Ovary (tissue), 7 donors: ENCODE measurements at regions not wholly inside any gene's neighbourhood (a gene's known extent, or its start where the extent isn't known, plus 50 kb on each side); places are given as distances from the start of the nearest gene placed in this dataset.

ENCODE experiments used
- DNase-seq, 5 donors: peaks; one replicate each; pipeline ENCODE4 v3.0.0-alpha.2; 2019 to 2020
- H3K27ac ChIP-seq, 2 donors: fragments of 200-600 bp; one replicate each; pipeline versions ENCODE4 v1.5.1 to v1.8.0; 2019 to 2022
- H3K27me3 ChIP-seq: fragments of 200-600 bp; one replicate; pipeline ENCODE4 v1.8.0; 2022
- H3K36me3 ChIP-seq: fragments of 200-600 bp; sonication (generic); one replicate; pipeline ENCODE4 v1.5.1; 2019
- H3K4me1 ChIP-seq: one replicate; pipeline ENCODE4 v1.8.1; 2013; ENCODE audit warnings: mild to moderate bottlenecking, moderate library complexity; ENCODE audit not compliant: insufficient read depth
- H3K4me3 ChIP-seq: fragments of 200-600 bp; sonication (generic); one replicate; pipeline ENCODE4 v1.5.1; 2017
- H3K9me3 ChIP-seq, 2 donors: fragments of 200-600 bp in 1 of 2; sonication (generic) in 1 of 2; one replicate each; pipeline versions ENCODE4 v1.5.1 to v1.8.1; 2013 to 2019; ENCODE audit warnings: mild to moderate bottlenecking in 1 of 2, moderate library complexity in 1 of 2
- EP300 ChIP-seq: sonication (generic); formaldehyde crosslinking; IDR thresholded peaks from one replicate; pipeline ENCODE4 v1.6.1; 2017; ENCODE audit warnings: antibody characterized with exemption
- POLR2A ChIP-seq: fragments of 450-650 bp; IDR thresholded peaks from one replicate; pipeline ENCODE4 v1.6.1; 2017; ENCODE audit warnings: antibody characterized with exemption, mild to moderate bottlenecking, moderate library complexity
- WGBS, 3 donors: extraction: QIAGEN DNeasy Blood & Tissue Kit in 1 of 3; methylation state at CpG; one replicate each; pipeline versions ENCODE4 v1.1.5 to v1.1.7; 2013 to 2017; 5-methylcytosine and 5-hydroxymethylcytosine counted together
- intact Hi-C, 4 donors: fragments of 100-400 bp; cut with DNase I; formaldehyde crosslinking; loops; one replicate each; pipeline versions ENCODE4 v1.11.0 to v1.15.1; 2022 to 2023
- TF ChIP-seq, protein P1 (sequence below), 3 donors: fragments of 450-650 bp in 2 of 3; fragments of 200-600 bp in 1 of 3; IDR thresholded peaks; one replicate each; pipeline versions ENCODE4 v1.5.1 to v1.8.0; 2016 to 2022; ENCODE audit warnings: antibody characterized with exemption in 3 of 3, mild to moderate bottlenecking in 1 of 3
- donor health status: DM: no; HTN: no; CAD: no; lungs with moderate emphysema.
- donor health status: DM: no; HTN: no; CAD: no.
- donor health status: Bipolar disorder and iron deficiency.
- donor health status: DM: no; HTN: no; CAD: no.
- donor health status: DM: yes; HTN: yes; CAD: no.

DNA sequence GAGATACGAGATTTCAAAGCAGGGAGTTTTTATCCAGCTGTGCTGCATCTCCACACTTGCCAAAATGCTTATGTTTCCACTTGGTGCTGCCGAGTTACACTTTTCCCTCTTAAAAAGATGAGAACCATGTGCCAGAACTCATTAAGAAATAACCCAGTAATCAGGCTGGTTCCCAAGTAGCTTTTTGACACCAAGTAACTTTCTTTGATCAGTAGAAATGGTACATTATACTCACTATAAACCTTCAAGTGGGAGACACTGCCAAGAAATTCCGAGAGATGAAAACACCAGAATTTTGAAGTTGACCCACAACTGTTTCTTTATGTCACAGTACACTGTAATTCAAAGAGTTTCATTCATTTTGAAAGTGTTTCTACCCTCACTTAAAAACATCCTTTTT is 164.6 kb upstream of the CCDC54 start:
- Histone ChIP-seq H3K27ac (peak overlapping the region in 1 of 2 donors; percentile 51), H3K4me3 (no peak overlapping the region), H3K4me1 (peaks cover 14% of the 10 kb centered on the region), H3K9me3 (no peaks in the 10 kb centered on the region), H3K36me3 (no peaks in the 10 kb centered on the region), H3K27me3 (no peaks in the 10 kb centered on the region)
- 5 to 12% (median 9%) methylated on average over 3 of the region's 3 CpGs for WGBS, 3 donors
- intact Hi-C loops: loop anchor here in 1 of 4 donors (5.0 kb wide), 1 partner anchor 1115 kb away; no protein-coding TSS in a partner anchor
- DNase-seq: no peak
- TF ChIP-seq, protein P1, sequence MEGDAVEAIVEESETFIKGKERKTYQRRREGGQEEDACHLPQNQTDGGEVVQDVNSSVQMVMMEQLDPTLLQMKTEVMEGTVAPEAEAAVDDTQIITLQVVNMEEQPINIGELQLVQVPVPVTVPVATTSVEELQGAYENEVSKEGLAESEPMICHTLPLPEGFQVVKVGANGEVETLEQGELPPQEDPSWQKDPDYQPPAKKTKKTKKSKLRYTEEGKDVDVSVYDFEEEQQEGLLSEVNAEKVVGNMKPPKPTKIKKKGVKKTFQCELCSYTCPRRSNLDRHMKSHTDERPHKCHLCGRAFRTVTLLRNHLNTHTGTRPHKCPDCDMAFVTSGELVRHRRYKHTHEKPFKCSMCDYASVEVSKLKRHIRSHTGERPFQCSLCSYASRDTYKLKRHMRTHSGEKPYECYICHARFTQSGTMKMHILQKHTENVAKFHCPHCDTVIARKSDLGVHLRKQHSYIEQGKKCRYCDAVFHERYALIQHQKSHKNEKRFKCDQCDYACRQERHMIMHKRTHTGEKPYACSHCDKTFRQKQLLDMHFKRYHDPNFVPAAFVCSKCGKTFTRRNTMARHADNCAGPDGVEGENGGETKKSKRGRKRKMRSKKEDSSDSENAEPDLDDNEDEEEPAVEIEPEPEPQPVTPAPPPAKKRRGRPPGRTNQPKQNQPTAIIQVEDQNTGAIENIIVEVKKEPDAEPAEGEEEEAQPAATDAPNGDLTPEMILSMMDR (IDR thresholded peaks at IDR 0.05): no peak
- TF ChIP-seq POLR2A: no peak
- no peak for TF ChIP-seq EP300

DNA sequence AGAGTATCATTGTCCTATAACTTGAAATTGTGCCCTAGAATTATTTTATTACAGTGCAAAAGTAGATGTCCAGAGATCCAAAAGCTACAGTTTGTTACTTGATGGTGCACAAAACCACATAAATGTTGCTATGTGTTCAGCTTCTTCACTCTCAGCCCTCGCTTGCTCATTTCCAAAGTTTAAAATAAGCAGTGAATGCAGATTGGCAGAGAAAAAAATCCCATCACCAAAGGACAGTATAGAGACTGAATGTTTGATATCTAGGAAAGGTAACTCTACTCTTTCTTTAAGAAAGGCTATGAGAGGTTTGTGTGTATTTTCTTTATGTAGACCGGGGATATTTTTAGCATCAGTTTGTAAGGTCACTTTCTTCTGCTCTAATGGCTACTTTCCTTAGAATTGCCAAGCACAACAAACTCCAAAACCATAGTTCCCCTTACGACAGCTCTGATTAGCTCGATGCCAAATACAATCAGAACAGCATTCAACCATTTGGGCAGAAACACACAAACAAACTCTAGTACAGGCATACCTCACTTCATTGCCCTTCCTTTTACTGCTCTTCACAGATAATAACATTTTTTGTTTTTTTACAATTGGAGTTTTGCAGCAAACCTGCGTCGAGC is 164.1 kb upstream of the CCDC54 start:
- DNase-seq: no peak
- Histone ChIP-seq H3K9me3 (no peaks in the 10 kb centered on the region), H3K27ac (peak overlapping the region in 1 of 2 donors; percentile 51), H3K4me3 (no peak overlapping the region), H3K4me1 (peaks cover 14% of the 10 kb centered on the region), H3K36me3 (no peaks in the 10 kb centered on the region), H3K27me3 (no peaks in the 10 kb centered on the region)
- intact Hi-C loops: loop anchor here in 1 of 4 donors (5.0 kb wide), 1 partner anchor 1114 kb away; no protein-coding TSS in a partner anchor
- TF ChIP-seq POLR2A (no peak), EP300 (no peak)
- TF ChIP-seq, protein P1 (IDR thresholded peaks at IDR 0.05): no peak
- WGBS, 3 donors: 24 to 30% (median 25%) methylated on average over 6 of the region's 6 CpGs

DNA sequence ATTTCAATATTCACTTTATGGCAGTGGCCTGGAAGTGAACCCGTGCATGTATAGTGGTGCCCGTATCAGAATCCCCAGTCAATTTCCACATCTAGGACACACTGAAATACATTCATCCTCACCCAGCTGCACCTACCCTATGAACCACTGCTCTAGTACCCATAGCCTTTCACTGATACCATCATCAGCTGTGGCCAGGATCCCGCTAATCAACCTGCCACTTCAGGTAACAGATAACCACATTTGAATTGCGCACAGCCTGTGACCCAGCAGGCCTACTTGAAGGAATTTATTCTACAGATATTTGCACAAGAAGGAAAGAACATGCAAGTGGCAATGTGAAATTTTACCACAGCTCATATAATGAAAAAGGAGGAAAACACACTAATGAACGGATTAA is 161.0 kb upstream of the CCDC54 start:
- intact Hi-C loops: no loop called here
- 87 to 96% (median 91%) methylated on average over 5 of the region's 5 CpGs for WGBS, 3 donors

DNA sequence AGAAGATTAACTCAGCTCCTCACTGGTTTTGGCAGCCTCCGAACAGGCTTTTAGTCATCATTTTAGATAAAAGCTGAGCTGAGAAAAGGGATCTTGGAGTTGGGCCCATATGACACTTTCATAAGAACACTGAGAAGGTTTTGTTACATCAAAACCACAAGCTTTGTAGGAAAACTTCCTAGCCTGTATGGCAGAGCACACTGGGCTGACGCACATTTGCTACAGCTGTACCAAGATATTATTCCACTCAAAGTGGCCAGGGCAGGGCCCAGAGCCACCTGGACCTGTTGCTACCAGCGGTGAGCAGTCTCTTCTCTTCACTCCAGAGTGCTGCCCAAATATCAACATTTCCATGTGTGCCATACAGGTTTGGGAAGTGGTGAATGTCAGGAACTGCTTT is 160.5 kb upstream of the CCDC54 start:
- H3K36me3 ChIP-seq: no peaks in the 10 kb centered on the region
- no peak for TF ChIP-seq POLR2A
- TF ChIP-seq EP300: no peak
- TF ChIP-seq, protein P1 (IDR thresholded peaks at IDR 0.05): no peak
- H3K27me3 ChIP-seq: no peaks in the 10 kb centered on the region
- WGBS, 3 donors: 37 to 57% (median 44%) methylated on average over 3 of the region's 3 CpGs
- intact Hi-C loops: no loop called here
- H3K27ac ChIP-seq: no peak overlapping the region
- H3K9me3 ChIP-seq: no peaks in the 10 kb centered on the region
- DNase-seq: peak in 3 of 5 donors; percentile 40 to 58 (median 56)
- H3K4me3 ChIP-seq: no peak overlapping the region
- H3K4me1 ChIP-seq: peaks cover 9% of the 10 kb centered on the region

More for the DNA sequence above, 161.0 kb upstream of the CCDC54 start:
- Histone ChIP-seq H3K4me1 (peaks cover 11% of the 10 kb centered on the region), H3K27ac (no peak overlapping the region), H3K27me3 (no peaks in the 10 kb centered on the region), H3K9me3 (no peaks in the 10 kb centered on the region), H3K4me3 (no peak overlapping the region), H3K36me3 (no peaks in the 10 kb centered on the region)
- TF ChIP-seq, protein P1 (IDR thresholded peaks at IDR 0.05): no peak
- TF ChIP-seq POLR2A (no peak), EP300 (no peak)
- no peak for DNase-seq
